Colonic mucosa (tissue), 4 donors: ENCODE measurements at regions not wholly inside any gene's neighbourhood (a gene's known extent, or its start where the extent isn't known, plus 50 kb on each side); places are given as distances from the start of the nearest gene placed in this dataset.

Source experiments
- DNase-seq: peaks from one replicate; pipeline ENCODE4 v3.0.0-alpha.2; 2020
- H3K27ac ChIP-seq: fragments of 200-600 bp; one replicate; pipeline ENCODE4 v1.8.0; 2021
- H3K27me3 ChIP-seq: fragments of 200-600 bp; one replicate; pipeline ENCODE4 v1.8.0; 2021
- H3K36me3 ChIP-seq: fragments of 200-600 bp; one replicate; pipeline ENCODE4 v1.8.0; 2021
- H3K4me1 ChIP-seq: fragments of 200-600 bp; one replicate; pipeline ENCODE4 v1.8.0; 2021; ENCODE audit warnings: mild to moderate bottlenecking
- H3K4me3 ChIP-seq: fragments of 200-600 bp; one replicate; pipeline ENCODE4 v1.8.0; 2021
- H3K9ac ChIP-seq, 2 donors: one replicate each; pipeline ENCODE4 v1.7.0; 2013; ENCODE audit warnings: control low read depth in 2 of 2, low read depth in 2 of 2, low read length in 2 of 2
- H3K9me3 ChIP-seq: fragments of 200-600 bp; one replicate; pipeline ENCODE4 v1.8.0; 2021
- intact Hi-C: fragments of 100-400 bp; cut with DNase I; formaldehyde crosslinking; loops from one replicate; pipeline ENCODE4 v1.14.1; 2022
- TF ChIP-seq, protein P1 (sequence below): fragments of 200-600 bp; IDR thresholded peaks from one replicate; pipeline ENCODE4 v1.8.0; 2022; ENCODE audit warnings: antibody characterized with exemption, mild to moderate bottlenecking
- donor health status: healthy.
- donor health status: DM: no; HTN: no; CAD: no.
- donor health status: DM: no; HTN: no; CAD: no.

DNA sequence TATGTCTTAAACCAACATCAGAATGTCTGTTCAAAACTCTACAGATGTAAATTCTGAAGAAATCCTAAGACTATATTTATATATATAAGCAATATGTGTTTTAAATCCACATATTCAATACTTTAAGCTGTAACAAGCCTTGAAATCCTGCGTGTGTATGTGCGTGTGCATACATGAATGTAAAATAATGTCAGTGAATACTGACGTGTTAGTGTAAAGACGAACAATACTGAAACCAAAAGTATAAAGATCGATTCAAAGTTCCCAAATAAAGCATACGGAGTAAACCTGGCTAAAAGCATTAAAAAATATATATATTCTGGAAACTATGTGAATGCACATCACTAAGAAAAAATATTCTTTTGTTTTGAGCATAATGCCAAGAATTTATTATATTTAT, 668.6 kb upstream of the NCAM2 start:
- H3K9me3 ChIP-seq, result no peaks in the 10 kb centered on the region
- DNase-seq, result no peak
- H3K27ac ChIP-seq, result no peak overlapping the region
- no peak overlapping the region for H3K4me3 ChIP-seq
- H3K9ac ChIP-seq, result no peak overlapping the region
- TF ChIP-seq, protein P1, sequence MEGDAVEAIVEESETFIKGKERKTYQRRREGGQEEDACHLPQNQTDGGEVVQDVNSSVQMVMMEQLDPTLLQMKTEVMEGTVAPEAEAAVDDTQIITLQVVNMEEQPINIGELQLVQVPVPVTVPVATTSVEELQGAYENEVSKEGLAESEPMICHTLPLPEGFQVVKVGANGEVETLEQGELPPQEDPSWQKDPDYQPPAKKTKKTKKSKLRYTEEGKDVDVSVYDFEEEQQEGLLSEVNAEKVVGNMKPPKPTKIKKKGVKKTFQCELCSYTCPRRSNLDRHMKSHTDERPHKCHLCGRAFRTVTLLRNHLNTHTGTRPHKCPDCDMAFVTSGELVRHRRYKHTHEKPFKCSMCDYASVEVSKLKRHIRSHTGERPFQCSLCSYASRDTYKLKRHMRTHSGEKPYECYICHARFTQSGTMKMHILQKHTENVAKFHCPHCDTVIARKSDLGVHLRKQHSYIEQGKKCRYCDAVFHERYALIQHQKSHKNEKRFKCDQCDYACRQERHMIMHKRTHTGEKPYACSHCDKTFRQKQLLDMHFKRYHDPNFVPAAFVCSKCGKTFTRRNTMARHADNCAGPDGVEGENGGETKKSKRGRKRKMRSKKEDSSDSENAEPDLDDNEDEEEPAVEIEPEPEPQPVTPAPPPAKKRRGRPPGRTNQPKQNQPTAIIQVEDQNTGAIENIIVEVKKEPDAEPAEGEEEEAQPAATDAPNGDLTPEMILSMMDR, result no peak
- intact Hi-C loops, result no loop called here
- H3K4me1 ChIP-seq, result no peaks in the 10 kb centered on the region
- no peaks in the 10 kb centered on the region for H3K27me3 ChIP-seq
- no peaks in the 10 kb centered on the region for H3K36me3 ChIP-seq

DNA sequence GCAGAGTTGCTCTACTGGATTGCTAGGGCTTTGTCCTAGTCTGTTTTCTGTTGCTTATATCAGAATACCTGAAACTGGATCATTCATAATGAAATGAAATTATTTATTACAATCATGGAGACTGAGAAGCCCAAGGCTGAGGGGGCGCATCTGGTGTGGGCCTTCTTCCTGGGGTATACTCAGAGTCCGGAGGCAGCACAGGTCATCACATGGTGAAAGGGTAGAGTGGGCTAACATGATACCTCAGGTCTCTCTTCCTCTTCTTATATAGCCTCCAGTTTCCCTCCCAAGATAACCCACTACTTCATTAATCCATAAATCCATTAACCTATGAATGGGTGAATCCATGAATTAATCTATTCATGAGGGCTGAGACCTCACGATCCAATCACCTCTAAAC, 667.6 kb upstream of the NCAM2 start:
- TF ChIP-seq, protein P1, result no peak
- Histone ChIP-seq H3K36me3 (no peaks in the 10 kb centered on the region), H3K9ac (no peak overlapping the region), H3K4me3 (no peak overlapping the region), H3K4me1 (no peaks in the 10 kb centered on the region), H3K27ac (no peak overlapping the region), H3K27me3 (no peaks in the 10 kb centered on the region), H3K9me3 (no peaks in the 10 kb centered on the region)
- DNase-seq, result no peak
- intact Hi-C loops, result no loop called here

- Histone ChIP-seq H3K36me3 (no peaks in the 10 kb centered on the region), H3K27ac (no peak overlapping the region), H3K4me1 (no peaks in the 10 kb centered on the region), H3K9ac (no peak overlapping the region), H3K9me3 (no peaks in the 10 kb centered on the region), H3K27me3 (no peaks in the 10 kb centered on the region), H3K4me3 (no peak overlapping the region)
- no peak for DNase-seq
- TF ChIP-seq, protein P1, result no peak
- intact Hi-C loops, result no loop called here
These were observed 663.6 kb upstream of the NCAM2 start for GRCh38 chr21:20334585-20334984.

- H3K4me3 ChIP-seq, result no peak overlapping the region
- H3K9ac ChIP-seq, result no peak overlapping the region
- intact Hi-C loops, result no loop called here
- TF ChIP-seq, protein P1, result no peak
- H3K36me3 ChIP-seq, result no peaks in the 10 kb centered on the region
- DNase-seq, result no peak
- H3K4me1 ChIP-seq, result no peaks in the 10 kb centered on the region
- H3K9me3 ChIP-seq, result no peaks in the 10 kb centered on the region
- H3K27me3 ChIP-seq, result no peaks in the 10 kb centered on the region
- no peak overlapping the region for H3K27ac ChIP-seq
These were observed 656.8 kb upstream of the NCAM2 start for GRCh38 chr21:20341431-20341830.

DNA sequence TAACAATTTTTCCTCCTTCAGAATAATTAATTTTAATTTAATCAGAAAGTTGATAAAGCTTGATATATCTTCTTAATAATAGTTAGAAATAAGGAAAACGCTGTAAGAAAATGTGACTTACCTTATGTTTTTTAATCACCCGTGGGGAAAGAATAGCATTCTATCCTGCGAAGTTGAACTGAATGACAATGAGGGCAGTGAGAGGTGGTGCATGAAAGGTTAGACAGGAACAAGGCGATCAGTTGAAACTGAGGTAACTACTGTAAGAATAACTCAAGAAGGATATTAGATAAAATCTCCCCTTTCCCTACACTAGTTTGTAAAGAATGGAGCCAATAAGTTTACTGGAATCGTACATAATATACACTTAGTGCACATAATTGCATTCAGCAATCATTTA, 655.0 kb upstream of the NCAM2 start:
- Histone ChIP-seq H3K4me3 (no peak overlapping the region), H3K27ac (no peak overlapping the region), H3K4me1 (no peaks in the 10 kb centered on the region), H3K27me3 (no peaks in the 10 kb centered on the region), H3K36me3 (no peaks in the 10 kb centered on the region), H3K9ac (no peak overlapping the region), H3K9me3 (no peaks in the 10 kb centered on the region)
- TF ChIP-seq, protein P1, result no peak
- DNase-seq, result no peak
- intact Hi-C loops, result no loop called here

DNA sequence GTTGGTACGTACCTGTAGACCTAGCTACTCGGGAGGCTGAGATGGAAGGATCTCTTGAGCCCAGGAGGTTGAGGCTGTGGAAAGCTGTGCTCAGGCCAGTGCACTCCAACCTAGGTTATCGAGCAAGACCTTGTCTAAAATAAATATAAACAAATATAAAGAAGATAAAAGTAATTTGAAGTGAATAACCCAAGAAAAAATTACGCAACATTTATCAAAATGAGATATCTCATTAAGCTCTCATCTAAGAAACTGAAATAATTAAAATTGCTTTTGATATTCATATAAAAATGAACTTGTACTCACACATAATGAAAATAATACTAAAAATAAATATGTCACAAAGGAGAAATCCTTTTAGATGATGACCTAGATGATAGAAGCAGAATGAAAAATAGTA, 647.1 kb upstream of the NCAM2 start:
- no peak overlapping the region for H3K27ac ChIP-seq
- no peak overlapping the region for H3K9ac ChIP-seq
- TF ChIP-seq, protein P1, result no peak
- no peaks in the 10 kb centered on the region for H3K4me1 ChIP-seq
- H3K36me3 ChIP-seq, result no peaks in the 10 kb centered on the region
- no peak overlapping the region for H3K4me3 ChIP-seq
- no peaks in the 10 kb centered on the region for H3K9me3 ChIP-seq
- DNase-seq, result no peak
- intact Hi-C loops, result no loop called here
- no peaks in the 10 kb centered on the region for H3K27me3 ChIP-seq
